ENCODE measurements at regions not wholly inside any gene's neighbourhood (a gene's known extent, or its start where the extent isn't known, plus 50 kb on each side); places are given as distances from the start of the nearest gene placed in this dataset.

DNA sequence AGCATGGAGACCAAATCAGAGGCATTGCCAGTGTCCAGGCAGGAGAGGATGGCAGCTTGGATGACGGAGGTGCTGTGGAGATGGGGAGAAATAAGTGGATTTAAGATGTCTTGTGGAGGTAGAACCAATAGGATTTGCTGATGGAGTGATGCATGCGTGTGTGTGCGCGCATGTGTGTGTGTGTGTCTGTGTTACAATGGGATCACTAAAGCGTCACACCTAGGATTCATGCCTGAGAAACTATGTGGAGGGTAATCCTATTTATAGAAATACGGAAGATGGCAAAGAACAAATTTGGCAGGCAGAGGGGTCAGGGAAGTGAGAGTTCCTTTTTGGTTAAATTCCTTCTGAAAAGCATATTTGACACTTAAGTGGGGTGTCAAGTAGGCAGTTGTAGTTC is 64.8 kb upstream of the ARL8B start:
- H3K9me3 Mint-ChIP-seq, result no peaks in the 10 kb centered on the region
- no peak overlapping the region for H3K27ac Mint-ChIP-seq
- H3K4me1 Mint-ChIP-seq (ENCODE audit: low read depth), result peaks cover 44% of the 10 kb centered on the region
- H3K27me3 Mint-ChIP-seq, result peaks cover 15% of the 10 kb centered on the region
- no peak overlapping the region for H3K4me3 Mint-ChIP-seq
- no peaks in the 10 kb centered on the region for H3K36me3 Mint-ChIP-seq (ENCODE audit: low read depth)

DNA sequence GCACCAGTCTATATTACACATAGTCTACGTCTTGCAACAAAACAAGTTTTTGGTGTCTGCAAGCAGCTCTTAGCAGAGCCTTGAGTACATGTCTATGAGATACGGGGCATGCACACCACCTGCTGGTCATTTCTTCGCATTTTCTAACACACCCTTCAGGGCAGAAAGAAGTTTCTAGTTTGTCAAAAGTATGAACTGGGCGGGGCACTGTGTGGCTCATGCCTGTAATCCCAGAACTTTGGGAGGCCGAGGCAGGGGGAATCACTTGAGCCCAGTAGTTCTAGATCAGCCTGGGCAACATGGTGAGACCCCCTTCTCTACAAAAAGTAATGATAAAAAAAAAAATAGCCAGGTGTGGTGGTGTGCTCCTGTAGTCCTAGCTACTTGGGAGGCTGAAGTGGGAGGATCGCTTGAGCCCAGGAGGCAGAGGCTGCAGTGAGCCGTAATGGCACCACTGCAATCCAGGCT is 64.2 kb upstream of the ARL8B start:
- Mint-ChIP-seq H3K36me3 (ENCODE audit: low read depth) (no peaks in the 10 kb centered on the region), H3K9me3 (no peaks in the 10 kb centered on the region), H3K27ac (no peak overlapping the region), H3K4me1 (ENCODE audit: low read depth) (peaks cover 38% of the 10 kb centered on the region), H3K4me3 (no peak overlapping the region), H3K27me3 (peaks cover 15% of the 10 kb centered on the region)

DNA sequence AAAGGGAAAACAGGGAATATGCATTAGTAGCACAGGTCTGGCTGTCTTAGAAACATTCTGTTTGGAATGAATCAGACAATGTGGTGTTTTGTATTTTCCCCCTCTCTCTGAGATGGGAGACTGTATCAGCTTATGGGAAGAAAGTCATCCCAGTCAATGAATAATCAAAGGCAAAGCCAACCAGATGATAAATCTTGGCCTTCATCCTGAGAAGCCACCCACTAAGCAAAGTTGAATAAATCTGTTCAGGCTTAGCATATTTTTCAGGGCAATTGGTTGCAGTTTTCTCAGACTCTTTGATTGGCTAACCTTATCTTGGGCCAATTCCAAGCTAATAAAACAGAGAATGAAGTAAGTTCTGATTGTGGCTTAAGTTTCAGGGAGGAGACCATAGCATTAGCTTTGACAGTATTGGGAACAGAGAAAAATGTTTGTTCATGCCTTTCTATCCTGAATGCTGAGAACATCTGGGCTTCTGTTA is 63.6 kb upstream of the ARL8B start:
- Mint-ChIP-seq H3K36me3 (ENCODE audit: low read depth) (no peaks in the 10 kb centered on the region), H3K4me3 (no peak overlapping the region), H3K27me3 (peaks cover 15% of the 10 kb centered on the region), H3K9me3 (no peaks in the 10 kb centered on the region), H3K27ac (no peak overlapping the region), H3K4me1 (ENCODE audit: low read depth) (peaks cover 33% of the 10 kb centered on the region)

DNA sequence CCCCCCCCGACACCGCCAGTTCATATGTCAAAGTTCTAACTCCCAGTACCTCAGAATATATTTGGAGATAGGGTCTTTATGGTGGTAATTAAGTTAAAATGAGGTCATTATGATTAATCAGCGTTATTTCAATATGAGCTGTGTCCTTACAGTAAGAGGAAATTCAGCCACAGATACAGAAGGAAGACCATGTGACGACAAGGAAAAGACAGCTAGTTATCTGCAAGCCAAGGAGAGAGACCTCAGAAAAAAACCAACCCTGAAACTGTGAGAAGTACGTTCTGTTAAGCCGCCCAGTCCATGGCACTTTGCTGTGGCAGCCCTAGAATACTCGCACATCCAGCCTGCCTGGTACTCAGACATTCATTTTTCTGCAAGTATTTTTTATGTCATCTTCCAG is 62.3 kb upstream of the ARL8B start:
- H3K9me3 Mint-ChIP-seq, result no peaks in the 10 kb centered on the region
- no peak overlapping the region for H3K4me3 Mint-ChIP-seq
- H3K27ac Mint-ChIP-seq, result no peak overlapping the region
- peaks cover 15% of the 10 kb centered on the region for H3K27me3 Mint-ChIP-seq
- peaks cover 26% of the 10 kb centered on the region for H3K4me1 Mint-ChIP-seq (ENCODE audit: low read depth)
- no peaks in the 10 kb centered on the region for H3K36me3 Mint-ChIP-seq (ENCODE audit: low read depth)

DNA sequence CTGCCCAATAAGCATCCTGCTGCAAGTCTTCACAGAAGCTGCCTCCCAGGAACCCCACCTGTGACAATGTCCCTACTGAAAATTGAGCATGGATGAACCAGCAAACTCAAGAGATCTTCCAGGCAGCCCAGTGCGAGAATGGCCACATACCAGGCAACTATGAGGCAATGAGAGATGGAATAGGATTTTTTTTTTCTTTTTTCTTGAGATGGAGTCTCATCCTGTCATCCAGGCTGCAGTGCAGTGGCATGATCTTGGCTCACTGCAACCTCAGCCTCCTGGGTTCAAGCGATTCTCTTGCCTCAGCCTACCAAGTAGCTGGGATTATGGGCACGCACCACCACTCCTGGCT is 60.9 kb upstream of the ARL8B start:
- H3K4me1 Mint-ChIP-seq (ENCODE audit: low read depth), result peaks cover 15% of the 10 kb centered on the region
- H3K36me3 Mint-ChIP-seq (ENCODE audit: low read depth), result no peaks in the 10 kb centered on the region
- no peak overlapping the region for H3K27ac Mint-ChIP-seq
- no peaks in the 10 kb centered on the region for H3K9me3 Mint-ChIP-seq
- H3K4me3 Mint-ChIP-seq, result no peak overlapping the region
- H3K27me3 Mint-ChIP-seq, result peaks cover 15% of the 10 kb centered on the region

DNA sequence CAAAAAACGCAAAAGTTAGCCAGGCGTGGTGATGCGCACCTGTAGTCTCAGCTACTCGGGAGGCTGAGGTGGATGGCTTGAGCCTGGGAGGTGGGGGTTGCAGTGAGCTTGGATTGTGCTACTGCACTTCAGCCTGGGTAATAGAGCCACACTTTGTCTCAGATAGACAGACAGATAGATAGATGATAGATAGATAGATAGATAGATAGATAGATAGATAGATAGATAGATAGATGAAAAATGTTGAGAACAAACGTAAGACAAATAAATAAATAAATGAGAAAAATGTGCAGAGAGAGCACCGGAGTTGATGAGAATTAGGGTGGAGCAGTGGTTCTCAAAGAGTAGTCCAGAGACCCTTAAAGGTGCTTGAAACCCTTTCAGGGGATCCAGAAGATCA is 58.4 kb upstream of the ARL8B start:
- Mint-ChIP-seq H3K36me3 (ENCODE audit: low read depth) (no peaks in the 10 kb centered on the region), H3K9me3 (no peaks in the 10 kb centered on the region), H3K4me3 (no peak overlapping the region), H3K27me3 (peaks cover 11% of the 10 kb centered on the region), H3K4me1 (ENCODE audit: low read depth) (peaks cover 3% of the 10 kb centered on the region), H3K27ac (peak overlapping the region; percentile 62)

DNA sequence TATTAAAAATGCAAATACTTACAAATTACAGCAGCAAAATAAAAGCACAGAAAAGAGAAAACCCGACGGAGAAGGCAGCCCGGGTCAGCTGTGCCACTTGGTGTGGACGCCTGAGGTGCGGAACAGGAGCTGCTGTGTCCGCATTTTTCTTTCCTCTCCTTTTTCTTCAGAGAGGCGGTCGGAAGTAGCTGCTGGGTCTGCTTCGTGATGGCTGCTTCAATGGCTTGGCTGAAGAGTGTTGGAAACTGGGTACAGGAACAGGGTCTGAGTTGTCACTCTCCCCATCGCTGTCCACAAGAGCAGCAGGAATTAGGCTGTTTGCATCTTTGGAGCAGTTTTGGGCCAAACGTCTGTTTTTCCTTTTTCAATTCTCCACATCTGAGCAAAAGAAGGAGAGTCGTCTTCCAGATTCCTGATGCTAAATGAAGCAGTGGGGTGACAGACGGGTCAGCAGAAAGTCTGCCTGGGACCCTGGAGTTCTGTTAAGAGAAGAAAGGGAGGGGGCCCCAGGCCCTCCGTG is 53.5 kb upstream of the ARL8B start:
- Mint-ChIP-seq H3K27ac (no peak overlapping the region), H3K9me3 (no peaks in the 10 kb centered on the region), H3K4me3 (no peak overlapping the region), H3K36me3 (ENCODE audit: low read depth) (no peaks in the 10 kb centered on the region), H3K4me1 (ENCODE audit: low read depth) (peaks cover 10% of the 10 kb centered on the region), H3K27me3 (peaks cover 7% of the 10 kb centered on the region)

DNA sequence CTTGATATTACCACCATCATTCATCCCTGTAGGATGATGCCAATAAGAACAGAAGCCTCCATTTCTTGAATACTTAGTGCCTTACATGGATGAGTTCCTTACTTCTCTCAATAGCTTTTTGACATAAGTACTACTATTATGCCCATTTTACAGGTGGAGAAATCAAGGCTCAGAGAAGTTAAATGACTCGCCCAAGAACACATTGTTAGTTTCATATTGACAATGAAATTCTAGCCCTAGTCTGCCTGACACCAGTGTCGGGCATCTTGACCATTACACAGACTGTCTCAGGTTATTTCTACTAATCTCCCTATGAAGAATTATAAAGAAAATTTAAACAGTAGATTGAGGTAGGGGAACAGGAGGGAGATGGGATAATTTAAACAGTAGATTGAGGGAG is 52.5 kb upstream of the ARL8B start:
- H3K36me3 Mint-ChIP-seq (ENCODE audit: low read depth), result no peaks in the 10 kb centered on the region
- H3K4me3 Mint-ChIP-seq, result no peak overlapping the region
- H3K27me3 Mint-ChIP-seq, result peaks cover 11% of the 10 kb centered on the region
- H3K27ac Mint-ChIP-seq, result no peak overlapping the region
- peaks cover 10% of the 10 kb centered on the region for H3K4me1 Mint-ChIP-seq (ENCODE audit: low read depth)
- no peaks in the 10 kb centered on the region for H3K9me3 Mint-ChIP-seq

DNA sequence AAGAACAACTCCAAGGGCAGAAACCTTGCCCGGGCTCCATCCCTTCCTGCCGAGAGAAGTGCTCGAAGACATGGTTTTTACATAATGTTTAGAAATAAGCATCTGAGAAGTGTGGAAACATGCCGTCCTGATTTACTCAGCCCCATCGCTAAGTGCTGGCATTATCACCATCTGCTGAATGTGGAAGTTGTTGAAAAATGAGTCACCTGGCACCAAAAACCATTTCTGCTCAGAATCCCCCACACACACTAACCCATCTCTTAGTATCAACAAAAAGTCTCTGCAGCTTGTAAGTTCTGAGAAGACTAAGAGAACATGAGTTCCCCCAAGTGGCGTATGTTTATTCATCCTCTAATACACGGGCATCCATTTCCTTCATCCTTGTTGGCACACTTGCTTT is 51.0 kb upstream of the ARL8B start:
- H3K27ac Mint-ChIP-seq, result no peak overlapping the region
- H3K4me3 Mint-ChIP-seq, result no peak overlapping the region

DNA sequence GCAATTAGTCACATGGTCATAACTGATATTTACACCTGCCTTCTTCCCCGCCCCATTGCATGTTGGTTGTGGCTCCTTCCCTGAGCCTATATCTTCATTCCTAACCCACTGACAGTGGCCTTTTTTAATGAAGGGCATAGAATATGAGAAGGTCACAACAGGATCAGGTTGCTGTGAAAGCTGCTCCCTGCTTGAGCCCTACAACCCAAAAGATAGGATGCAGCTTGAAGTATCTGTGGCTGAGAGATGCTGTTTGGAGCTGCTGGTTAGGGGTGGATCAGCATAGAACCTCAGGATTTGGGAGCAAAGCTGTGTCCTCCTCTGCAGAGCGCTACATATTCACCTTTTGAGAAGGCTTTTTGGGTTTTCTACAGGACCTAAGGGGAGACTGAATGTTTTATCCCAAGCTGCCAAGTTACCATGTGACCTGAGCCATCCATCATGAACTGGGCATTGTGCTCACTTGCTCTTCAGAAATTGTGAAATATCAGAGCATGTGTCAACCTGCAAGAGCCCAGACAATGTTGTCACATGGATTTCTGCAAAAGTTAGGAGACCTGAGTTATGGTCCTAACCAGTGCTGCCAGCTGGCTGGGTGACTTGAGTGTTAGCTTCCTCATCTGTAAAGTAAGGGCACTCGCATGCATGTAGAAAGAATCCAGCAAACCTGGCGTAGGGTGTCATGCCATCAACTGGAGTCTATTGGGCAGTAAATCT is 49.8 kb upstream of the ARL8B start:
- Mint-ChIP-seq H3K4me3 (no peak overlapping the region), H3K36me3 (ENCODE audit: low read depth) (no peaks in the 10 kb centered on the region), H3K27ac (no peak overlapping the region), H3K27me3 (peaks cover 11% of the 10 kb centered on the region), H3K4me1 (ENCODE audit: low read depth) (peaks cover 10% of the 10 kb centered on the region), H3K9me3 (no peaks in the 10 kb centered on the region)

More for the DNA sequence above, 51.0 kb upstream of the ARL8B start:
- no peaks in the 10 kb centered on the region for H3K9me3 Mint-ChIP-seq
- no peaks in the 10 kb centered on the region for H3K36me3 Mint-ChIP-seq (ENCODE audit: low read depth)
- H3K4me1 Mint-ChIP-seq (ENCODE audit: low read depth), result peaks cover 10% of the 10 kb centered on the region
- peaks cover 11% of the 10 kb centered on the region for H3K27me3 Mint-ChIP-seq
